ENCODE measurements at regions not wholly inside any gene's neighbourhood (a gene's known extent, or its start where the extent isn't known, plus 50 kb on each side); places are given as distances from the start of the nearest gene placed in this dataset.
A peak's percentile ranks its signal among the peaks of the same experiment; 100 is the strongest.
"Not testable (repeated sequence)": the region's sequence is repeated elsewhere in the genome, so short reads cannot be mapped to it uniquely, and the experiment has no call there.

DNA sequence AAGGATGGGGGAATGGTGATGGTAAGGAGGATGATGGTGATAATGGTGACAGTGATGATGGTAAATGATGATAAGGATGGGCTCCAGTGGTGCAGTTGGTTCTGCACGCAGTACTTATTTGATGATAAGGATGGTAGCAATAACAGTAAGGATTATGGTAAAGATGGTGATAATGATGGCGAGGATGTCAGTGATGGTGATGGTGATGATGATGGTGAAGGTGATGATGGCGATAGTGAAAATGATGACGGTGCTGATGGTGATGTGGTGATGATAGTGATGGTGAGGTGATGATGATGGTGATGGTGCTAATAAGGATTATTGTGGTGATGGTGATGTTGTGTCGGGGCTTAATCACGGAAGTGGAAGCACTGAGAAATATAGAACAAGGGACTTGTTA is 103.7 kb downstream of the C16orf95 start:
- H3K4me1 Mint-ChIP-seq, result no peaks in the 10 kb centered on the region
- H3K36me3 Mint-ChIP-seq, result no peaks in the 10 kb centered on the region
- no peak for DNase-seq
- H3K27me3 Mint-ChIP-seq (ENCODE audit: low read depth in 3 of 3), result no peaks in the 10 kb centered on the region
- H3K4me3 Mint-ChIP-seq, result no peak overlapping the region
- H3K9me3 Mint-ChIP-seq, result no peaks in the 10 kb centered on the region
- no peak overlapping the region for H3K27ac Mint-ChIP-seq

DNA sequence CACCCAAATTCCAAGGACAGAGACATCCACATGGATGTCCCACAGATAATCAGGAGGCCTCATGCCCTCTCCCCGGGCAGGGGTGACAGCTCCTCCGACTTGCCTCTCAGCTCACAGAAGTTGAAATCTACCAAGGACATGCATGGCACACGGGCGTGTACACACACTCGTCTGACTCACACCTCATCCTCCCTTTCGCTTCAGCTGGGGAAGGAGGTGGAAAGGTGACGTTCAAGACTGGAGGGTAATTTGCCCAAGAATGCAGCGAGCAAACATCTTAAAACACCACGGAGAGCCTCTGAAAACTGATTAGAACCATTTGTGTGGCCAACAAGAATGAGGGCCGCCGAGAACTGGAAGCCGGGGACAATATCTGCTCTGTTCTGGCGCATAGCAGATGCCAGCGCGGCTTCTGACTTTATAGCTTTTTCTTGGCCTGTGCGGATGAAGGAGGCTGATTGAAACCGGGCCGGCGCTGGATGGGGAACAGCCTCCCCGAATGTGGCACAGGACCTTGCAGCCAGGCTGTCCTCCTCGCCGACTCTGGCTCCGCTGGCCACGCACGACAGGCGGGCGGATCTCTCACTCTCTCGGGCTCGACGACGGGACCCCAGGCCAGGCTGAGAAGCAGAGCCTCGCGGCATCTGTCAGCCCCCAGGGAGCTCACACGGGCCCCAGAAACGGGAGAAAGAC is 100.9 kb downstream of the C16orf95 start:
- no peak for DNase-seq
- H3K9me3 Mint-ChIP-seq, result no peaks in the 10 kb centered on the region
- H3K4me3 Mint-ChIP-seq, result no peak overlapping the region
- H3K4me1 Mint-ChIP-seq, result no peaks in the 10 kb centered on the region
- H3K27ac Mint-ChIP-seq, result no peak overlapping the region
- no peaks in the 10 kb centered on the region for H3K36me3 Mint-ChIP-seq
- peaks cover 0 to 5% (median 0%) of the 10 kb centered on the region in 3 donors for H3K27me3 Mint-ChIP-seq (ENCODE audit: low read depth in 3 of 3)

DNA sequence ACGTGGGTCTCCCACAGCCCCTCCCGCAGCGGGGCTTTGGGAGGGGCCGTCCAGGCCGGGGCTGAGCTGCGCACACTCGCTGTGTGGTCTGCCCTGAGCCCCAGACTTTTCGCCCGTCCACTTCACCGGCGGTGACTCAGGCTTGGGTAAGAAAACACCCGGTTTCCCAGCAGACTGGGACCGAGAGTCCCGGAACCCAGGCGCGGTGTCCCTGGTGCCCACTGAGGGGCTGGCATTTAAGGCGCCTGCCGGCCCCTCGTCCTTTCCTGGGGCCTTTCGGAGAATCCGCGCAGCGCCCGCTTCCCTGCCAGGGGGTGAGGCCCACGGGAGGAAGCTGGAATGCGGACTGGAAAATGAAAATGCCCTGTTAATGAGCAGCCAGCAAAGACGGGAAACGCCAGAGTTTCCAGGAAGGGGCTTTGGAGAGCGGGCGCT is 100.3 kb downstream of the C16orf95 start:
- peaks cover 0 to 5% (median 0%) of the 10 kb centered on the region in 3 donors for H3K27me3 Mint-ChIP-seq (ENCODE audit: low read depth in 3 of 3)
- H3K4me1 Mint-ChIP-seq, result no peaks in the 10 kb centered on the region
- no peak overlapping the region for H3K27ac Mint-ChIP-seq
- no peak overlapping the region for H3K4me3 Mint-ChIP-seq
- no peaks in the 10 kb centered on the region for H3K9me3 Mint-ChIP-seq
- H3K36me3 Mint-ChIP-seq, result no peaks in the 10 kb centered on the region
- no peak for DNase-seq

DNA sequence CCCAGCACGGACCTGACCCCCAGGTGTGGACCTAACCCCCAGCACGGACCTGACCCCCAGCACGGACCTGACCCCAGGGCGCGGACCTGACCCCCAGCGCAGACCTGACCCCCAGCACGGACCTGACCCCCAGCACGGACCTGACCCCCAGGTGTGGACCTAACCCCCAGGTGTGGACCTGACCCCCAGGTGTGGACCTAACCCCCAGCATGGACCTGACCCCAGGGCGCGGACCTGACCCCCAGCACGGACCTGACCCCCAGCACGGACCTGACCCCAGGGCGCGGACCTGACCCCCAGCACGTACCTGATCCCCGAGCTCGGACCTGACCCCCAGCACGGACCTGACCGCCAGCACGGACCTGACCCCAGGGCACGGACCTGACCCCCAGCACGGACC is 99.4 kb downstream of the C16orf95 start:
- DNase-seq; H3K4me1 Mint-ChIP-seq; H3K9me3 Mint-ChIP-seq; H3K27me3 Mint-ChIP-seq (ENCODE audit: low read depth in 3 of 3); H3K4me3 Mint-ChIP-seq; H3K36me3 Mint-ChIP-seq; H3K27ac Mint-ChIP-seq: not testable (repeated sequence)

DNA sequence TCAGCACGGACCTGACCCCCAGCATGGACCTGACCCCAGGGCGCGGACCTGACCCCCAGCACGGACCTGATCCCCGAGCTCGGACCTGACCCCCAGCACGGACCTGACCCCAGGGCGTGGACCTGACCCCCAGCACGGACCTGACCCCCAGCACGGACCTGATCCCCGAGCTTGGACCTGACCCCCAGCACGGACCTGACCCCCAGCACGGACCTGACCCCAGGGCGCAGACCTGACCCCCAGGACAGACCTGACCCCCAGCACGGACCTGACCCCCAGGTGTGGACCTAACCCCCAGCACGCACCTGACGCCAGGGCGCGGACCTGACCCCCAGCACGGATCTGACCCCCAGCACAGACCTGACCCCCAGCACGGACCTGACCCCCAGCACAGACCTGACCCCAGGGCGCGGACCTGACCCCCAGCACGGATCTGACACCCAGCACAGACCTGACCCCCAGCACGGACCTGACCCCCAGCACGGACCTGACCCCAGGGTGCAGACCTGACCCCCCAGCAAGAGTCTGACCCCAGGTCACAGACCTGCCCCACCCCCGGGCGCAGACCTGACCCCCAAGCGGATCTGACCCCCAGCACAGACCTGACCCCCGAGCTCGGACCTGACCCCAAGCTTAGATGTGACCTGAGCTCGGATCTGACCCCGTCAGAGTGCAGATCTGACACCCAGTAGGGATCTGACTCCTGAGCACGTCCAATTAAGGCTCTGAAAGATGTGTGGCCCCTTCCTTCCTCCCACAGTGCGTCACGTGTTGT is 98.7 kb downstream of the C16orf95 start:
- Mint-ChIP-seq H3K27ac (no peak overlapping the region), H3K9me3 (no peaks in the 10 kb centered on the region), H3K36me3 (no peaks in the 10 kb centered on the region), H3K27me3 (ENCODE audit: low read depth in 3 of 3) (peaks cover 0 to 5% (median 0%) of the 10 kb centered on the region in 3 donors), H3K4me3 (no peak overlapping the region), H3K4me1 (no peaks in the 10 kb centered on the region)
- DNase-seq, result no peak

DNA sequence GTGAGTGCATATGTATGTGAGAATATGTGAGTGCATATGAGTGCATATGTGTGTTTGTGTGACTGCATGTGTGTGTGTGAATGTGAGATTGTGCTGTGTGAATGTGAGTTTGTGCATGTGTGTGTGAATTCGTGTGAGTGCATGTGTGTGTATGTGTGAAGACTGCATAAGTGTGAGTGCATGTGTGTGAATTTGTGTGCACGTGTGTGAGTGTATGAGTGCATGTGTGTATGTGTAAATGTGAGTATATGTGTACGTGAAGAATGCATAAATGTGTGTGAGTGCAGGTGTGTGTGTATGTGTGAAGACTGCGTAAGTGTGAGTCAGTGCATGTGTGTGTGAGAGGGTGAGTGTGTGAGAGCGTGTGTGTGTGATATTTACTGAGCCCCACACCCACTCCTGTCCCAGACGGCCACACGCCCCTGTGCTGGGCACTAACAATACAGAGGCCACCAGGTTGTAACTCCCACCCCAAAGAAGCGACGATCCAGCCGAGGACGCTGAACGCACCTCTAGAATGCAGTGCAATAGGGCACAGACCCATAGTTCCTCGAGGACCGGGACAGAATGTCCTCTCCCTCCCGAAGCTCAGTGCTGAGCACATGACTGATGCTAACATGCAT is 97.8 kb downstream of the C16orf95 start:
- Mint-ChIP-seq H3K27me3 (ENCODE audit: low read depth in 3 of 3) (peaks cover 0 to 5% (median under 1%) of the 10 kb centered on the region in 3 donors), H3K36me3 (no peaks in the 10 kb centered on the region), H3K27ac (peak overlapping the region in 1 of 6 donors; percentile 14), H3K9me3 (no peaks in the 10 kb centered on the region), H3K4me3 (no peak overlapping the region), H3K4me1 (no peaks in the 10 kb centered on the region)
- no peak for DNase-seq

DNA sequence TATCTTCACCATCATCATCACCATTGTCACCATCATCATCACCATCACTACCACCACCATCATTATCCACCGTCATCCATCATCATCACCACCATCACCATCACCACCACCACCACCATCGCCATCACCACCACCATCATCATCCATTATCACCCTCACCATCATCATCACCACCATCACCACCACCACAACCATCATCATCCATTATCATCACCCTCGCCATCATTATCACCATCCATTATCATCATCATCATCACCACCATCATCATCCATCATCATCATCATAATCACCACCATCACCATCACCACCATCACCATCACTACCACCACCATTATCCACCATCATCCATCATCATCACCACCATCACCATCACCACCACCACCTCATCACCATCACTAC is 95.6 kb downstream of the C16orf95 start:
- Mint-ChIP-seq H3K4me3 (no peak overlapping the region), H3K36me3 (no peaks in the 10 kb centered on the region), H3K27ac (no peak overlapping the region)

DNA sequence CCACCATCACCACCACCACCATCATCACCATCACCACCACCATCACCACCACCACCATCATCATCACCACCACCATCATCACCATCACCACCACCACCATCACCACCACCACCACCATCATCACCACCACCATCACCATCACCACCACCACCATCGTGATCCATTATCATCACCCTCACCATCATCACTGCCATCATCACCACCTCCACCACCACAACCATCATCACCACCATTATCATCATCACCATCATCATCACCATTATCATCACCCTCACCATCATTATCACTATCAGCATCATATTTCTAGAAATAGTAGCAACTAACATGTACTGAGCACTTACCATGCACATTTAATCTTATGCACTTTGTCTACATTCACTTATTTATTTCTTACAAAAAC is 94.9 kb downstream of the C16orf95 start:
- H3K27ac Mint-ChIP-seq, result no peak overlapping the region
- H3K4me1 Mint-ChIP-seq, result no peaks in the 10 kb centered on the region
- H3K4me3 Mint-ChIP-seq, result no peak overlapping the region
- DNase-seq, result no peak
- H3K36me3 Mint-ChIP-seq, result no peaks in the 10 kb centered on the region
- H3K27me3 Mint-ChIP-seq (ENCODE audit: low read depth in 3 of 3), result peaks cover 0 to 6% (median 5%) of the 10 kb centered on the region in 3 donors
- no peaks in the 10 kb centered on the region for H3K9me3 Mint-ChIP-seq

More for the DNA sequence above, 95.6 kb downstream of the C16orf95 start:
- Mint-ChIP-seq H3K9me3 (no peaks in the 10 kb centered on the region), H3K4me1 (no peaks in the 10 kb centered on the region), H3K27me3 (ENCODE audit: low read depth in 3 of 3) (peaks cover 0 to 6% (median 5%) of the 10 kb centered on the region in 3 donors)
- DNase-seq, result no peak

DNA sequence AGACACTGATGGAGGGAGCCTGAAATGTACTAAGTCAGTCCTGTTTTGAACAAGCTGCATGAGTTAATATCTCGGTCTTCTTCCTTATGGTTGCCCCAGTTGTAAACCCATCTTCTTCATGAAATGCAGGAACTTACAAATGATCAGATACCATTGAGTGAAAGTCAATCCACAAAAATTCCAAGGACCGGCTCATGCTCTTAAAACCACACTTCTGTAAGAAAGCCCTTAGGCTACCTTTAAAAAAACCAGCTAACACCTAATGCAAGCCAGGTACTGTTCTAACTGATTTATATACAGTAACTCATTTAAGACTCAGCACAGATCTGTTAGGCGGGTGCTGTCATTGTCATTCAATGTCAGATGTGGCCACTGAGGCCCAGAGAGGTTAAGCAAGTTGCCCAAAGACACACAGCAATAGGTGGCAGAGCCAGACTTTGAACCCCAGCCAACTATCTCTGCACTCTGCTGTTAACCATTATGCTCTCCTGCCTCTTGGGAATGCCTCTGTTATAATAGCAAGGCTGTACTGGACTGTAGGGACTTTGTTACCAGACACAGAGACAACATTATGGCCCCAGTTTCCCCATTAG is 93.4 kb downstream of the C16orf95 start:
- H3K27ac Mint-ChIP-seq, result no peak overlapping the region
- H3K27me3 Mint-ChIP-seq (ENCODE audit: low read depth in 3 of 3), result peaks cover 0 to 6% (median 5%) of the 10 kb centered on the region in 3 donors
- no peaks in the 10 kb centered on the region for H3K36me3 Mint-ChIP-seq
- no peaks in the 10 kb centered on the region for H3K9me3 Mint-ChIP-seq
- H3K4me1 Mint-ChIP-seq, result no peaks in the 10 kb centered on the region
- no peak for DNase-seq
- no peak overlapping the region for H3K4me3 Mint-ChIP-seq

DNA sequence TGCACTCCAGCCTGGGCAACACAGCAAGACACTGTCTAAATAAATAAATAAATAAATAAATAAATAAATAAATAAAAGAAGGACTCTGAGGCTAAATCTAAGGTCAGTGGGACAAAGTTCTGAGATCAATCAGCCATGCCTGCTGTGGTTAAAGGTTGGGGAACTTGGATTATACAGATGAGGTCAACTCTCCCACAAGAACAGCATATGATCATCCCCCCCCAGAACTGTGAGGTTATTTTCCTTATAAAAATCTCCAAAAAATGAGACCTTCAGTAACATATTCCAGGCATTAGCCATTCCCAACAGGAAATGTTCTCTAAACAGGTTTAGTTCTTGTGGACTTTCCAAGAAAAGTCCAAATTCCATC is 90.3 kb downstream of the C16orf95 start:
- peaks cover 0 to 6% (median 0%) of the 10 kb centered on the region in 3 donors for H3K27me3 Mint-ChIP-seq (ENCODE audit: low read depth in 3 of 3)
- H3K4me3 Mint-ChIP-seq, result no peak overlapping the region
- H3K27ac Mint-ChIP-seq, result no peak overlapping the region
- DNase-seq, result no peak
- no peaks in the 10 kb centered on the region for H3K36me3 Mint-ChIP-seq
- no peaks in the 10 kb centered on the region for H3K9me3 Mint-ChIP-seq
- no peaks in the 10 kb centered on the region for H3K4me1 Mint-ChIP-seq

DNA sequence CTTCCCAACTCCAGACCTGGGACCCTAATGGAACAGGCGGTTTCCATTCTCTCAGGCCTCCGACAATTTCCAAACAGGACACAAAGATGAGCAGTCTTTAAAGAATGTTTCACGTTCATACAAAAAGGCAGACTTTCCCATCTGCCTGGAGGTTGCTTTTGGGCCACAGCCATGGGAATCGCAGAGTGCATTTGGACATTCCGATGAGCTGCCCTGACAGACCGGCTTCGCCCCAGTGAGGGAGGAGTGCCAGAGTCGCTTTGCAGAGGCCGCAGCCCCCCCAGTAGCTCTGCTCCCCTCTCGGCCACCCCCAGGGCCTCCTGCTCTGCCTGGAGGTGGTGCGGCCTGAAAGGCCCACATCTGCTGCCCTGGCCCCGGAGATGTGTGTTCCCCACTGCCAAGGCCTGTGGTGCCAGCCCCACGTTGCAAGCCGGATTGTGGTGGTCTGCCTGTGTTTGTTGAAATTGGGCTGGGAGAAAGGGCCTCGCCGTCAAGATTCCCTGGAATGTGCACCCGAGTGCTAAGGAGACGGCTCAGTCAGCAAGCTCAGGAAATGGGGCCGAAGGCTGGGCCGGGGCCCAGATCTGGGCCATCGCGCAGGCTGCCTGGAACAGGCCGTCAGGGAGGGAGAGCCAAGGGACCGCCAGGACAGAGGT is 89.8 kb downstream of the C16orf95 start:
- Mint-ChIP-seq H3K27me3 (ENCODE audit: low read depth in 3 of 3) (peaks cover 0 to 6% (median 0%) of the 10 kb centered on the region in 3 donors), H3K27ac (no peak overlapping the region), H3K4me1 (no peaks in the 10 kb centered on the region), H3K36me3 (no peaks in the 10 kb centered on the region), H3K9me3 (no peaks in the 10 kb centered on the region), H3K4me3 (no peak overlapping the region)
- DNase-seq, result no peak

DNA sequence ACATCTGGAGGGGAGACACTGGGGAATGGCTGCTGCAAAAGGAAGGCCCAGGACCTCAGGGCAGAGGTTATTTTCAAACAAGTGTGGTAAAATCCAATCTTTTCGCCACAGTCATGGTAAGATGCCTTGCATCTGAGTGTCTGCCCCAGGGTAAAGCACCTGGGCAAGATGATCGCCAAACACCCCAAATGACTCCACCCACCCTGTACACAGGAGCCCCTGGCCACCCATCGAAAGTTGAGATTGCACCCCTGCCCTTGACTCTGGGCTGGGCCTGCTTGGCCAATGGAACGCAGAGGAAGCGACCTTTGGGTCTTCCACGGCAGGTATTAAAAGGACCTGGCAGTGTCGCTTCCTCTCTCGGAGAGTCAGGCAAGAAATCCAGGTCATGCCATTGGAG is 88.8 kb downstream of the C16orf95 start:
- Mint-ChIP-seq H3K36me3 (no peaks in the 10 kb centered on the region), H3K4me1 (peaks cover 2 to 4% of the 10 kb centered on the region in 2 donors), H3K27me3 (ENCODE audit: low read depth in 3 of 3) (peaks cover 0 to 6% (median 0%) of the 10 kb centered on the region in 3 donors), H3K4me3 (no peak overlapping the region), H3K27ac (no peak overlapping the region), H3K9me3 (no peaks in the 10 kb centered on the region)
- no peak for DNase-seq

DNA sequence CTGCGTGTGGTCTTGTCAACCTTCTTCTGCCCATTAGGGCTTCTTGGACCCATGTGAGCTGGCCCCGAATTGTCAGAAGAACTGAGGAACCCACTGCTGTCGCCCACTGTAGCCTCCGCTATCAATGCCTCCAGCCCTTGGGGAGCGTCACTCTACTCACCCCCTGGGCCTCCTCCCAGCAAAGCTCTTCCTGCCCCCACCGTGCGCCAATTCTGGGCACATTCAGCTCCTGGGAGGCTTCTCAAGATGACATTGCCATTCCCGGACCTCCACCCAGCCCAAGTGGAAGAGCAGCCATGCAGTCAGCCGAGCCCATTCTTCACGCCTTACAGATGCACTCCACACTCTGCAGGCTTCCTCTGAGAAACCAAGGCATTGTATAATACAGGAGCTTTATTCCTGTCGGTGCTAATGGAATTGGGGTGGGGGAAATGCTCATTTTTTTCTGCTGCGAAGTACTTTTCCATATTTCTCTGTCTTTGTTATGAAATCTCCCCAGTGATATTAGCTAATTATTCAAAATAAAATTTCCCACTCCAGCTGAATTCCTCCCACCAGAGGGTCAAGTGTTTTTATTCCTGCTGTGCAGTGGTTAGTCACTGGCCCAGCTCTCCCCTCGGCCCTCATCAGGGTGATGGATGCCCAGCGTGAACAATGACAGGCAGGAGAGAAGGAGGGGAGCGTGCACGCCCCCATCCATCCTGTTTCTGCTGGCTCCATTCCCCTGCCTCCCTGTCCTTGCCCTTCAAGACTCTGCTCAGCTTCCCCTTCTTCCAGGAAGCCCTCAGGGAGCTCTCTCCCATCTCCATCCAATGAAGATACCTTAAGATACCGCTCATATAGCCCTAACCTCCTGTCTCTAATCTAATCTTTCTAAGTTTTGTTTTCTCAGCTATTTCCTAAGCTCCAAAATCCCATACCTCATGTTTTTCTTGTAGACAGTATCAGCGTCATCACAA is 87.7 kb downstream of the C16orf95 start:
- Mint-ChIP-seq H3K36me3 (no peaks in the 10 kb centered on the region), H3K9me3 (no peaks in the 10 kb centered on the region), H3K4me3 (no peak overlapping the region), H3K4me1 (peaks cover 13 to 15% of the 10 kb centered on the region in 2 donors), H3K27me3 (ENCODE audit: low read depth in 3 of 3) (peaks cover 0 to 4% (median 2%) of the 10 kb centered on the region in 3 donors), H3K27ac (no peak overlapping the region)
- no peak for DNase-seq

Measured in immature natural killer cell (primary cell).